Adrenal gland (tissue), 5 donors: ENCODE measurements at regions not wholly inside any gene's neighbourhood (a gene's known extent, or its start where the extent isn't known, plus 50 kb on each side); places are given as distances from the start of the nearest gene placed in this dataset.

Experiments used
- CTCF ChIP-seq, 6 experiments: fragments of 450-650 bp in 4 of 6; fragments of 200-600 bp in 2 of 6; sonication (generic) in 1 of 6; IDR thresholded peaks; 1 replicate in 5 of 6; 2 replicates in 1 of 6; pipeline versions ENCODE4 v1.5.1 to v1.8.0; 2016 to 2021; ENCODE audit warnings: antibody characterized with exemption in 6 of 6, mild to moderate bottlenecking in 2 of 6, moderate library complexity in 1 of 6
- POLR2A ChIP-seq, 2 donors: fragments of 450-650 bp; IDR thresholded peaks; one replicate each; pipeline ENCODE4 v1.6.1; 2017; ENCODE audit warnings: antibody characterized with exemption in 2 of 2, mild to moderate bottlenecking in 2 of 2, moderate library complexity in 1 of 2
- donor health status: DM: no; HTN: no; CAD: no.

GRCh38 chr4:183772361-183772760 lies 113.3 kb downstream of the TRAPPC11 start:
- no peak for TF ChIP-seq CTCF (IDR thresholded peaks at IDR 0.05)
- TF ChIP-seq POLR2A (IDR thresholded peaks at IDR 0.05) = no peak
